Mucosa of gallbladder (tissue), 1 donor: ENCODE measurements at regions not wholly inside any gene's neighbourhood (a gene's known extent, or its start where the extent isn't known, plus 50 kb on each side); places are given as distances from the start of the nearest gene placed in this dataset.
"Not testable (repeated sequence)": the region's sequence is repeated elsewhere in the genome, so short reads cannot be mapped to it uniquely, and the experiment has no call there.

Source experiments
- DNase-seq: peaks from one replicate; pipeline ENCODE4 v3.0.0-alpha.2; 2020; ENCODE audit warnings: low spot score
- donor health status: DM: no; HTN: no; CAD: no.

GRCh38 chr2:2484301-2484700 lies 153.2 kb upstream of the MYT1L start:
- DNase-seq = no peak

- no peak for DNase-seq
These were observed 151.8 kb upstream of the MYT1L start for GRCh38 chr2:2482851-2483250.

GRCh38 chr2:2472881-2473280 lies 141.8 kb upstream of the MYT1L start:
- no peak for DNase-seq

GRCh38 chr2:2472044-2472443 lies 141.0 kb upstream of the MYT1L start:
- no peak for DNase-seq

GRCh38 chr2:2466534-2466933 lies 135.5 kb upstream of the MYT1L start:
- DNase-seq = no peak

- no peak for DNase-seq
These were observed 133.6 kb upstream of the MYT1L start for GRCh38 chr2:2464643-2465042.

GRCh38 chr2:2464094-2464493 lies 133.0 kb upstream of the MYT1L start:
- DNase-seq = peak; percentile 37

GRCh38 chr2:2456721-2457120 lies 125.6 kb upstream of the MYT1L start:
- no peak for DNase-seq

GRCh38 chr2:2455151-2455550 lies 124.1 kb upstream of the MYT1L start:
- no peak for DNase-seq

- DNase-seq = no peak
These were observed 121.9 kb upstream of the MYT1L start for GRCh38 chr2:2452961-2453360.

GRCh38 chr2:2451275-2451674 lies 120.2 kb upstream of the MYT1L start:
- DNase-seq = not testable (repeated sequence)

- DNase-seq = no peak
These were observed 117.1 kb upstream of the MYT1L start for GRCh38 chr2:2448178-2448577.

GRCh38 chr2:2422621-2423020 lies 91.5 kb upstream of the MYT1L start:
- DNase-seq = no peak

- no peak for DNase-seq
These were observed 82.5 kb upstream of the MYT1L start for GRCh38 chr2:2413525-2413924.

- DNase-seq = no peak
These were observed 79.9 kb upstream of the MYT1L start for GRCh38 chr2:2410987-2411386.

- no peak for DNase-seq
These were observed 78.4 kb upstream of the MYT1L start for GRCh38 chr2:2409481-2409880.

GRCh38 chr2:2405780-2406179 lies 74.7 kb upstream of the MYT1L start:
- no peak for DNase-seq

GRCh38 chr2:2400286-2401038 lies 69.4 kb upstream of the MYT1L start:
- DNase-seq = no peak

- no peak for DNase-seq
These were observed 68.3 kb upstream of the MYT1L start for GRCh38 chr2:2399396-2399795.

GRCh38 chr2:2392332-2392731 lies 61.3 kb upstream of the MYT1L start:
- DNase-seq = no peak

GRCh38 chr2:2389215-2389614 lies 58.1 kb upstream of the MYT1L start:
- DNase-seq = no peak
